Fibroblast of the conjunctiva (primary cell): ENCODE measurements at regions not wholly inside any gene's neighbourhood (a gene's known extent, or its start where the extent isn't known, plus 50 kb on each side); places are given as distances from the start of the nearest gene placed in this dataset.

ENCODE experiments used
- DNase-seq: peaks from one replicate; pipeline ENCODE4 v3.0.0-alpha.2; 2010; ENCODE audit warnings: low read depth

- DNase-seq: no peak
Measured at GRCh38 chr4:178577933-178578332, 1135.7 kb upstream of the AGA start.

GRCh38 chr4:178595500-178596138 is 1153.4 kb upstream of the AGA start:
- no peak for DNase-seq

DNA sequence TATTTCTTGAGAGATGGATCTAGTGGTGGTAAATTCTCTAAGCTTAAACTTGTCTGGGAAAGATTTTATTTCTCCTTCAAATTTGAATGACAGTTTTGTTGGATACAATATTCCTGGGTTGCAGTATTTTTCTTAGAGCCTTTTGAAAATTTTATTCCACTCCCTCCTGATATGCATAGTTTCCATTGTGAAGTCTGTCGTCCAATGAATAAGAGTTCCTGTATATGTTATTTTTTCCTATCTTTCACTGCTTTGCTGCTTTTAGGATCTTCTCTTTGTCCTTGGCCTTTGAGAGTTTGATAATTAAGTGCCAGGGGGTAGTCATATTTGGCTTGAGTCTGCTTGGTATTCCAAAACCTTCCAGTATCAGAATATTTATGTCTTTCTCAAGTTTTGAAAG is 1156.4 kb upstream of the AGA start:
- no peak for DNase-seq

- no peak for DNase-seq
Measured at GRCh38 chr4:178599521-178599920, 1157.3 kb upstream of the AGA start.

DNA sequence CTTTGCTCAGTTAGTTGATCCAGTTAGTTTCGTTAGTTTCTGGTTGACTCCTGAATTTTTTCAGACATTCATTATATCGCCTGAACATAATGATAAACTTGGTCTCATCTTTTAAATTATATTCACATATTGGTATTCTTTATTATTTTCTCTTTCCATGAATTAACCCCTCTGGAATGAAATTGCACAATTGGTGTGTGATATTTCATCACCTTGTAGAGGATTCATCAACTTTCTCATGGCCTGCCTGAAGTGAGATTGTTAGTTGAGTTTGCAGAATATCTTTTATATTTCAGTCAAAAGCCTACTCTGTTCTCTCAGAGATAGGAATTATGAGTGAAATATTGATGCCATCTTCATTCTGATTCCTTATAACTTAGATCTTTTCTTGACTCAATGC is 1160.6 kb upstream of the AGA start:
- no peak for DNase-seq

GRCh38 chr4:178611062-178611461 is 1168.8 kb upstream of the AGA start:
- DNase-seq: no peak

GRCh38 chr4:178612733-178613132 is 1170.5 kb upstream of the AGA start:
- DNase-seq: no peak

GRCh38 chr4:178632415-178632814 is 1190.2 kb upstream of the AGA start:
- no peak for DNase-seq

DNA sequence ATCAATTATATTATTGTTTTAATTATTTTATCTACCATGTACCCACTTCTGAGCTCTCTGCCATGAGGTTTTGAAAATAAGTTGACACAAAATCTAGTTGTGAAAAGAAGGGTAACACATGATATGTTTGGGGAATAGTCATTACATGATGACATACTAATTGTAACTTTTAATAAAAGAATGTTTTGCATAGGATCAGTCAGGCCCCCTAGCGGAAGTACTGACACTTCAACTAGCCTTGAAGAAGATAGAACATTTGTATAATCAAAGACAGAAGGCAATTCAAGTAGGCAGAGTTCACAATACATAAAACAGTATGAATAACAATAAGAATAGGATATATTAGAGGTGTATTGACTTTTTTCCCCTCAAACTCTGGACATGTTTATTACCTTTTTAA is 1191.0 kb upstream of the AGA start:
- no peak for DNase-seq

- no peak for DNase-seq
Measured at GRCh38 chr4:178664621-178665020, 1222.4 kb upstream of the AGA start.

DNA sequence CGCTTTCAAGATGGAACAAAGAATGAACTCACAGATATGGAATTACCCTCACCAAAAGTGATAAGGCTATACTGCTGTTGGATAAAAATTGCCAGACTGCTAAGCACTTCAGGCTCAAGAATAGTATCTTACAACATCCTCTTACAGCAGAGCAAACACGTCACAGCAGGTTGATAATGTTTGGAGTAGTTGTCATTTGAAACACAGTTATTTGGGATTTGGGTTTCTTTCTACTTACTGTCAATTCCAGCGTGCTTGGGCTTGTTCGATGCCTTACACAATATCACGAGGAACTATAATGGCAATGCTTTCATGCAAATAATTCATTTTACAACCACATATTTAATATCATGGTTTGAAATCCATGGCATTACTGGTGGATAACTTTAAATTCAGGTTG is 1223.7 kb upstream of the AGA start:
- DNase-seq: no peak

GRCh38 chr4:178671766-178672165 is 1229.5 kb upstream of the AGA start:
- no peak for DNase-seq

DNA sequence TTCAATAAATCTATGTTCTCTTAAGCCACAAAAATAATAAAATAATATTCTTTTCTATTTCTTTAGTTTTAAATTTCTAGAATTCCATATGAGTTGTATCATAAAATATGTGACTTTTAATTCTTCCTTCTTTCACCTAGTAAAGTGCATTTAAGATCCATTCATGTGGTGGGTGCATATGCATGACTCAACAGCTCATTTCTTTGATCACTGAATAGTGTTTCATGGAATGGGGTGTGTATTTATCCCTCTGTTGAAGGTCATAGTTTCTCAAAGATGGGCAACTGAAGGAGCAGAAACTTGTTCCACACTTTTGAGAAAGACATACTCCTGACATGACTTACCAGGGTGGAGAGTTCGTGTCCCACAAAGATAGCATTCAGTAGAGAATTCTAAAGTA is 1230.3 kb upstream of the AGA start:
- no peak for DNase-seq

DNA sequence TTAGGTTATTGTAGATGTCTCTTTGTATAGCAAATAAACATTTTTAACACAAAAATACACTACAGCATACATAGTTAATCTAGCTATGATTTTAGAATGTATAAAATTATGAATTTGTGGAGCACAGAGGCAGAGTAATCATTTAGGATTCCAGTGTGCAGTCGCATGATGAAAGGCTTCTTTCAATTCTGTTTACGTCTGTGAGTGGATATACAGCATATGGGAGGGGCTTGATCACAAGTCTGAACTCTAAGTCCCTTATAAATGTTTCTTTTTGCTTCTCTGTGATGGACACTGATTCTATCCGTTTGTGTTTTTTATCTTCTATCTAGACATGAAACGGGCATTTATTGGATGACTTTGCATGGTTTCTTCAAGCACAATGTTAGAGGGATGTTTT is 1239.6 kb upstream of the AGA start:
- no peak for DNase-seq

- no peak for DNase-seq
Measured at GRCh38 chr4:178689926-178690325, 1247.7 kb upstream of the AGA start.

GRCh38 chr4:178693816-178694215 is 1251.6 kb upstream of the AGA start:
- DNase-seq: no peak

DNA sequence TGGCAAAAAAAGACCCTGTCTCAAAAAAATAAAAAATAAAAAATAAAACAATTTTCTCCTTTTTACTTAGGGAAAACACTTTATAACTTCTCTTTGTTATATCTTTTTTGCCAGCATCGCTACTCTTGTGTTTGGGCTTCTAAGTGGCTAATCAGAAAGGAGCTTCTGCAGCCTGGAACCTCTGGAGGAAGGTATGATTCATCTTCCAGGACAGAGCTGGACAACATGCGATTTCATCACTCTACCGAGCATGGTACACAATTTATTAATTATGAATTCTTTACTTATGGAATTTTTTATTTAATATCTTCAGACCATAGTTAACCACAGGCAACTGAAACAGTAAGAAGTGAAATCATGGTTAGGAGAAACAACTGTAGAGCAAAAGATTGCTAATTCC is 1254.3 kb upstream of the AGA start:
- DNase-seq: no peak

DNA sequence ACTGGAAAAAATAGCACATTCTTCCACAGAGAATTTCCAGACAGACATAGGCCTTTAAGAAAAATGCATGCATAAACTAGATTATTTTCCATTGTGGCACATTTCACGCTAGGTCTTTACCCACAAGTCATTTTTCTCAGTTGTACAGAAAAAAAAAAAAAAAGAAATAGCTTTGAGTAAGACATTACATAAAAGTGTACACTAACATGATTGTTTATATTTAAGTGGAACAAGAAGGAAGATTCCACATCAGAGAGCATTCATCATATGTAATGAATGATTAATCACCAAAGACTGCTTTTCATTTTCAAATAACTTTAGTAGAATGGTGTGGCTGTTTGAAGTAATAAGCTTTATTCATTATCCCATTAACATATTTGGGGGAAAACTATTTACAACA is 1270.2 kb upstream of the AGA start:
- no peak for DNase-seq

DNA sequence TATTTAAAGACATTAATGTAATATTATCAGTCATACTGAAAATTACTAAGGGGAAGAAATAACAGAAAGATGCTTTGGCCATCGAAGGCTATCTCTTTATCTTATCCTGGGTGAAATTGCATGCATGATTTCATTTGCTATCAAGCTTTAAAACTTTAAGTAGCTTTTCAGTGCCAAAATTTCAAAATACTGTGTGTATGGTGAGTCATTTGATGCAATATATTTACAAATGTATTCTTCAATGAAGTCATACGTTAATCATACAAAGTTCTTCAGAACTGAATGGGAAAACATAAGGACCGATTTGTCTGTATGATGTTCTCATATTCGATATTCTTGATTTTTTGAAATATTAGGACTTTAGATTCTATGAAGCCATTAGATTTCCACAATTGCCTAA is 1295.8 kb upstream of the AGA start:
- no peak for DNase-seq

GRCh38 chr4:178745203-178745602 is 1303.0 kb upstream of the AGA start:
- no peak for DNase-seq

DNA sequence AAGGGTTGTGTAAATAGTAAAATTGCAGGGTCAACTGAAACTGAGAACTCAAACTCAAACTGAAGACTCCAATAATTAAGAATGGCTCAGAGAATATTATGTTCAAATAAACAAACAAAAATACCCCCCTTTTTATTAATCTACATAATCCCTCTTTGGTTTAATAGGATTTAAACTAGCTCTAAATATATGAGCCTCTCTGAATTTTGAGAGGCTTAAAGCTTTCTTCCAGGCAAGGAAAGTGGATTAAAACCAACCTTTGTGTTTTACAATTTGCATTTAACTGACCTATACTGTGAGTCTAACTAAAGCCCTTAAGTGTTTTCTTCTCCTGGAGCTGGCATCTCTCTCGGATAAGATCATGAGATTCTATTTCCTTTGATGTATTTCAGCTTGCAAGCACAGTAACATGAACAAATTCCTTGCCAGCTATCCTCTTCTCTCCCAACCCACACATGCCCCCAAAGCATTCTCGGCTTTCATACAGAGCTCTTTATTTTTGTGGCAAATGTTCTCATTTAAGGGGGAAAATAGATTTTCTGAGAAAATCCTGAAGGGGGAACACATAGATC is 1310.8 kb upstream of the AGA start:
- DNase-seq: no peak

DNA sequence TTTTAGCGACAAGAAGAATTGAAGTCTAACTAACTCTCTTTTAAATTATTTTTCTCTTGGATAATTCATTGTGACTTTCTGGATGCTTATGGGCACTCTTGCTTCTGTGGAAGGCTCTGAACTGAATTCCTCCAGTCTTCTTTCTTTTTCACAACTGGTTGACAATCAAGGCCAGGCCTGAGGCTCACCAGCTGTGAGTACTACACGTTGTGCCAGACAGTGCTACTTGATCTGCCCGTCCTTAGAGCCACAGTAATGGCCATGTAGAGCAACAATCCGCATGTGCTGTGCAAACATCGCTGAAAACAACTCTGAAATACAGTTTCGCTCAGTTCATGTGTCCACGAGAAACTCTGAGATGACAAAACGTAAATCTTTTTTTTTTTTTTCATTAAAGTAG is 1336.3 kb upstream of the AGA start:
- DNase-seq: no peak

GRCh38 chr4:178781779-178782178 is 1339.5 kb upstream of the AGA start:
- DNase-seq: no peak

- DNase-seq: no peak
Measured at GRCh38 chr4:178784491-178784890, 1342.3 kb upstream of the AGA start.

DNA sequence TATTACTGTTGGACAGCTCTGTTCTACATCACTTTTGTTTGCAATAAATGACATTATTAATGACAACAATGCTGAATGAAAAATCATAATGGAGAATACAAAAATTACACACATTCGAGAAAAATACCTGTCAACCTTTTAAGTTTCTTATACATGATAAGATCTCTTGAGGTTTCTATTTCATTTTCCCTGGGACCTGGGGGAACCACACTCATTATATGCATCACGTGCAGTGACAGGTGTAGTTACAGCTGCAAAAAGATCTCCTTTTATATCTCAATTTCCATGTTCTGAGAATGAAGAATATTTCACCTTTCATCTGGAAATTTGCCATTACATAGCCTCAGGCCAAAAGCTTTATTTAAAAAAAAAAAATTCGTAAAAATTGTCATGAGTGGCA is 1347.0 kb upstream of the AGA start:
- no peak for DNase-seq
